ENCODE measurements at regions not wholly inside any gene's neighbourhood (a gene's known extent, or its start where the extent isn't known, plus 50 kb on each side); places are given as distances from the start of the nearest gene placed in this dataset.
"Not testable (repeated sequence)": the region's sequence is repeated elsewhere in the genome, so short reads cannot be mapped to it uniquely, and the experiment has no call there.

- no peak for DNase-seq (ENCODE audit: low read depth)
Measured at GRCh38 chrX:129161108-129161507, 362.2 kb downstream of the SMARCA1 start.

GRCh38 chrX:129158505-129158904 lies 364.8 kb downstream of the SMARCA1 start:
- no peak for DNase-seq (ENCODE audit: low read depth)

DNA sequence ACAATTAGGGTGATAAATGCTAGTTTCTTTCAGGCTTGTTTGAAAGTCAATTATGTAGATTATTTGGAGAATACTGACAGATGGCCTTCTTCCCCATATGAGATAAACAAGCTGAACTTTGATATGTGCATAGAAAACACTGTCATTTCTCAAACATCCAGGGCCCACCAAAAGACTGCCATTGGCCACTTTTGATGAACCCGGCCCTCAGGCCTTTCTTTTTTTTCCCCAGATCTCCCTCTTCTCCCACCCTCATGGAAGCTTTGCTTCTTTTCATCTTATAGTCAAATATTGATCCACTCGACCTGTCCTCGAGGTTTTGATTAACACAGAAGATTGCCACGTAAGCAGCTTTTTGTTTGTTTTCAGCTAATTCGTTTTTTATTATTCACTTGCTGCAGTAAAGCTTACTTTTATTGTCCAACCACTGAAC lies 377.4 kb downstream of the SMARCA1 start:
- no peak for DNase-seq (ENCODE audit: low read depth)

- DNase-seq (ENCODE audit: low read depth): no peak
Measured at GRCh38 chrX:129145385-129145784, 377.9 kb downstream of the SMARCA1 start.

DNA sequence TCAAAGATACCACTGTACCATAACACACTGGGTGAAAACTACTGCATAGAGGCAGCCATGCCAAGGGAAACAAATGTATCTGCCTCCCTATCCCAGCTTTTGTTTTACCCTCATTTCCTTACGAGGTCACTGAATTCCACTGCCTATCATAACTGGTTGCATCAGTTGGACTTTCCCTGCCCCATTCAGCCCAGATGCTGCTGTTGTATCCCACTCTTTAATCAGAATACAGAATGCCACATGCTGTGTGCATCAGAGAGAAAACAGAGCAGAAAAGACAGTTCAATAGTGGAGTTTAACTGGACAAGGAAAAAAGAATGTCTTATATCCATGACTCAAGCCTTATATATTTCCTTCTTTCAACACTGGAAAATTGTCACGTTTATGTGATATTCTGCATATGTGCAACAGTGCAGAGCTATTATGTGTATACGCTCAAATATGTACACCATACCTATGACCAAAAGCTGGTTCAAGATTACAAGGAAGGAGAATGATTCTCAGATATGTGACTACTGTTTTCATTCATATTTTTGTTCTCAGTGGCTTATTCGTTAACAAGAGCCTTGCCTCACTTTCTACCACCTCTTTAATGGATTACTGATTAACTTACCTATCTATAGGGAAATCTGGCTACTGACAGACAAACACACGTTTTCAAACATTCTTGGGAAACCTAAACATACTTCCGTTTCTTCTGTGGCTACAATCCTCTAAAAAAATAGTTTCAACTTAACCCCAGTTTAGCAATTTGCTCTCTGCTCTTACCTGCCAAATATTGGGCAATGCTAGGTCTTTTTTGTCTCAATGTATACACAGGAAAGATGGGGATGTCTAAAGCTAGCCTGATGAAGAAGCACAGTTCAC lies 378.9 kb downstream of the SMARCA1 start:
- no peak for DNase-seq (ENCODE audit: low read depth)

GRCh38 chrX:129139837-129140598 lies 383.3 kb downstream of the SMARCA1 start:
- no peak for DNase-seq (ENCODE audit: low read depth)

- no peak for DNase-seq (ENCODE audit: low read depth)
Measured at GRCh38 chrX:129125122-129125914, 398.0 kb downstream of the SMARCA1 start.

DNA sequence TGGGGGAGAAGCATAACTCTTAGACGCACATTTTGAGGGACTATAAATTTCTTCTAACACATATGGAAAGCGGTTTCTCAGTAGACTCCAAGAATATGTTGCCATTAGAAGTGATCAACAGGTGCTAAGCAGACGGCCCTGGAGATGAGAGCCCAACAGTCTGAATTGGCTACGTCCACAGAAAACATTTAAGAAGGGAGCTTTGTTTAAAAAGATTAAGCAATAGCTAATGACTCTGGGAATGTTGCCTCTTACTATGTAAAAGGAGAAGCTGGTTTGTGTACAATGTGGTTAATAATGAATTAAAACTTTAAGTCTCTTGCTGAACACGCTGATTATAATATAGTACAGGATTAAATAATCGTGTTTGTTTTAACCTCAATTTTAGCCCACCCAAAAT lies 399.5 kb downstream of the SMARCA1 start:
- no peak for DNase-seq (ENCODE audit: low read depth)

- no peak for DNase-seq (ENCODE audit: low read depth)
Measured at GRCh38 chrX:129116676-129117470, 406.4 kb downstream of the SMARCA1 start.

DNA sequence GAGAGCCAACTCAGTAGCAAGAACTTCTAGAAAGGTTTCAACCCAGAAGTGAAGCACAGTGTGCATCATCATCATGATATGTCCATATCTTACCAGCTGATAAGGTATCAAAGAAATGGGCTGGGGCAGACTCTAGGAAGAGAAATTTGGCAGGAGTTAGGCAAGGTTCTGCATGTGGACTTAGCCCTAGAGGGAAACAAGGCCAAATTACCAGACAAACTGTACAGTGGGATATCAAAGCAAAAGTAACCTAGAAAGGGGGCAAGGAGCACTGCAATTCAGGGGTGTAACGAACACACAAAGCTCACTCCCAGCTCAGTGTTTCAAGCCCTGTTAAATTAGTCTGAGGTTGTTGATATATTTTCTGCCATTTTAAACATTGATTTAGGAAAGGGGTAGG lies 407.4 kb downstream of the SMARCA1 start:
- DNase-seq (ENCODE audit: low read depth): no peak

GRCh38 chrX:129115104-129115503 lies 408.2 kb downstream of the SMARCA1 start:
- DNase-seq (ENCODE audit: low read depth): no peak

DNA sequence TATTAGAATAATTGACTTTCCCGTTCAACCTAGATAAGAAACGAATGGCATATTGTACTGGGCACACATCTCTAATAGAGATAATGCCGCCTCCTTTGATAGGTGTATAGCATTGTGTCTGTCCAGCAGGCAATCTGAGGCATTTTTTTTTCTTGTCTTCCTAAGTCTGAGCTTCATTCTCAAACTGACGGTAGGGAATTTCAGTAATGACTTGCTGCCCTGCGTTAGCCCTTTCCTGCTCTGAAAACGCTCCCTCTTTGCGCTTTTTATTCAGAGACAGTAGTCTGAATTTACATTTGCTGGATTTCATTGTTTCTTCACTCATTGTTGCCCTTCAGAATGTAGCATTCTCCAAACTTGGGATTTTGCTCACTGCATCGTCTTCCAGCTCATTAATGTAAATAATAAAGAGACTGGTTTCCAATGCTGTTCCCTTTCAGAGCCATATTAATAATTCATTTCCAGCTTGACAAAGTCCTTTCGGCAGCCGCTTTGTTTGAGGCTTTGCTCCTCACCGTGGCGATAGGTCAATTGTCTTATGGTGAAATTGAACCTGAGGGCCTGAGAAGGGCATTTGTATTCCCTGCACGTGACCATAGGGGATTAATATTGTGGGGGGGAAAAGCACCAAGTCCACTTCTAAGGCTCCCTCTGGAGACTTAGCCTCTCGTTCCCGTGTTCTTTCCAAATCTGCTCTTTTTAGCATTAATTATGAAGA lies 412.1 kb downstream of the SMARCA1 start:
- no peak for DNase-seq (ENCODE audit: low read depth)

GRCh38 chrX:129108936-129109335 lies 414.4 kb downstream of the SMARCA1 start:
- no peak for DNase-seq (ENCODE audit: low read depth)

DNA sequence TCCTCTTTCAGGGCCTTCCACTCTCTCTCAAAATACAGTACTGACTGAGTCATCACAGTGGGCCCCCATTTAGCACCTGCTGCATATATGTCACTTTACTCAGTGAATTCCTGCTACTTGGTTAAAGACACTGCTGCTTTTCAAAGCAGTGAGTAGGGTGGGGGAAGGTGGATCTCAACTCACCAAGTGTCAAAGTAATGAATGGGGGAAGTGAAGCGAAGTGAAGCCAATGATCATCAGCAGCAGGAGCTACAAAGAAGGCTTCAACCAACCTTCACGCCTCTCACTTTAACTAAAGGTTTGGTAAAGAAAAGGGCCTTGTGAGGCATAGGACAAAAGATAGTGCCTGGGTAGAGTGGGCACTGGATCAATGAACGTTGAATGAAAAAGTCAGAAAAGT lies 424.1 kb downstream of the SMARCA1 start:
- no peak for DNase-seq (ENCODE audit: low read depth)

DNA sequence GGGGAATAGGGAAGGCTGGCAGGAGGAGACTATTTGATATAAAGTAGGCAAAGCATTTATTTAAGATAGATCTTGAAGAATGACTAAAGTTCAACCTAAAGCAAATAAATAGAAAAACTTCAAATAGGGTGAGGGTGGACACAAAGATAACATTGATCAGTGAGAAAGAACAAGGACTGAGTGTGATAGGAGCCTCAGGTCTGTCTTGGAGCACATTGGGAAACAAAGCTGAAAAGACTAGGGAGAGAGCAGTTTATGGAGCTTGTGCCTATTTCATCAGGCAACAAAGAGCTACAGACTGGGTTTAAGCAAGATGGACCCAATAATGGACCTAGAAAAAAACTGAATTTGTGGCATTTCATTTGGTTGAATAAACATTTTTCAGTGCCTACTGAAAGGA lies 425.6 kb downstream of the SMARCA1 start:
- DNase-seq (ENCODE audit: low read depth): no peak

DNA sequence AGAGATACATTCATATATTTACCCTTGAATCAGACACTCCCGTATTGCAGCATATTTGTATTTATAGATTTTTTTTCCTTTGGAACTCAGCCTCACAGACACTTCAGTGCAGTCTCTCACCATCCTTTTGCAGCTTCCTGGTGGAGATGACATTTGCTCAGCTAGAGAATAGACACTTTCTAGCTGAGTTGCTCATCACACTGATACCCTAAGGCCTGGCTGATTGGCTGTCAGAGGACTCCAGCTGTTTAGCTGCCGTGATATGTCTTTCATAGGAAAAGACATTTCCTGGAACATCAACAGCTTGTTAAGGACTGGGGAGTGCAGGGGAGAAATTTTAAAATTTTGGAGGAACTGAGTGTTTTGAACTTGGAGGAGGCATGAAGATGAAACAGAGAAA lies 429.6 kb downstream of the SMARCA1 start:
- DNase-seq (ENCODE audit: low read depth): no peak

GRCh38 chrX:129092757-129093156 lies 430.5 kb downstream of the SMARCA1 start:
- DNase-seq (ENCODE audit: low read depth): no peak

- no peak for DNase-seq (ENCODE audit: low read depth)
Measured at GRCh38 chrX:129092242-129092641, 431.0 kb downstream of the SMARCA1 start.

- no peak for DNase-seq (ENCODE audit: low read depth)
Measured at GRCh38 chrX:129091097-129091496, 432.2 kb downstream of the SMARCA1 start.

GRCh38 chrX:129086802-129087201 lies 436.5 kb downstream of the SMARCA1 start:
- no peak for DNase-seq (ENCODE audit: low read depth)

- DNase-seq (ENCODE audit: low read depth): not testable (repeated sequence)
Measured at GRCh38 chrX:129084291-129084690, 439.0 kb downstream of the SMARCA1 start.

Data from HS-5 (cell line).